HCT116 (cell line): ENCODE measurements at regions not wholly inside any gene's neighbourhood (a gene's known extent, or its start where the extent isn't known, plus 50 kb on each side); places are given as distances from the start of the nearest gene placed in this dataset.

Experiments
- ATAC-seq: fragments of 200-7000 bp; cut with Tn5 transposase; 2 replicates; pipeline ENCODE4 v1.9.1; 2020; ENCODE audit warnings: mild to moderate bottlenecking, moderate library complexity
- BruUV-seq: library from RNA; stranded (reverse); fragments of 400-500 nt; replicated peaks from 2 replicates; lab custom pipeline; 2021; lab: Mats Ljungman, UMichigan
- CTCF ChIA-PET: fragments of 300-600 bp; sonication (Branson Sonifier 250); formaldehyde crosslinking; loops from one replicate; lab custom pipeline; 2021; ENCODE audit warnings: antibody characterized with exemption; lab: Charles Lee
- POLR2A ChIA-PET: fragments of 300-600, 350-600 bp; sonication (Branson Sonifier 250); formaldehyde crosslinking; loops from one replicate; lab custom pipeline; 2021; ENCODE audit warnings: antibody characterized with exemption; lab: Charles Lee
- RAD21 ChIA-PET, 2 experiments: fragments of 300-600 bp; sonication (Branson Sonifier 250); formaldehyde crosslinking; loops; one replicate each; lab custom pipeline; 2023; ENCODE audit warnings: low total read pairs in 2 of 2; ENCODE audit not compliant: uncharacterized antibody in 2 of 2, unreplicated experiment in 2 of 2, low non-redundant PET in 1 of 2; lab: Charles Lee
- DNase-seq: peaks from one replicate; pipeline ENCODE4 v3.0.0-alpha.2; 2010; ENCODE audit warnings: low read depth, low spot score
- H2AFZ ChIP-seq: fragments of 200-600 bp; shearing (Covaris generic), sonication (generic); 2 replicates; pipeline ENCODE4 v1.6.1; 2017; ENCODE audit warnings: low read depth, mixed run types, mixed read lengths, antibody characterized with exemption, low read length; ENCODE audit not compliant: poor library complexity, severe bottlenecking
- H3K27ac ChIP-seq: 2 replicates; pipeline ENCODE4 v1.5.1; 2012; ENCODE audit warnings: low read depth, low read length
- H3K27me3 ChIP-seq: fragments of 200-600 bp; sonication (generic); 2 replicates; pipeline ENCODE4 v1.6.1; 2016; ENCODE audit warnings: mixed run types, low read length, mixed read lengths; ENCODE audit not compliant: insufficient read depth
- H3K36me3 ChIP-seq, 2 experiments: fragments of 200-500 bp in 1 of 2; fragments of 200-600 bp in 1 of 2; sonication (Bioruptor generic) in 1 of 2; sonication (generic) in 1 of 2; 2 replicates each; pipeline versions ENCODE4 v1.5.1 to v1.6.1; 2014 to 2016; ENCODE audit warnings: low read length in 2 of 2, inconsistent platforms in 1 of 2, mixed read lengths in 1 of 2, mixed run types in 1 of 2; ENCODE audit not compliant: insufficient read depth in 2 of 2, control insufficient read depth in 1 of 2
- H3K4me1 ChIP-seq, 2 experiments: fragments of 200-600 bp in 1 of 2; sonication (generic) in 1 of 2; 2 replicates each; pipeline versions ENCODE4 v1.5.1 to v1.6.1; 2012 to 2017; ENCODE audit warnings: low read length in 2 of 2, inconsistent platforms in 1 of 2, mild to moderate bottlenecking in 1 of 2, mixed read lengths in 1 of 2, mixed run types in 1 of 2, moderate library complexity in 1 of 2; ENCODE audit not compliant: insufficient read depth in 2 of 2, control insufficient read depth in 1 of 2
- H3K4me2 ChIP-seq: fragments of 200-600 bp; sonication (generic); 2 replicates; pipeline ENCODE4 v1.6.1; 2017; ENCODE audit warnings: mixed run types, low read length, mixed read lengths
- H3K4me3 ChIP-seq, 2 experiments: fragments of 200-600 bp in 1 of 2; sonication (generic) in 1 of 2; replicated peaks in 1 of 2; 2 replicates each; pipeline ENCODE4 v1.5.1; 2011 to 2016; ENCODE audit warnings: low read length in 2 of 2, control low read depth in 1 of 2, low read depth in 1 of 2, mild to moderate bottlenecking in 1 of 2, mixed read lengths in 1 of 2, mixed run types in 1 of 2
- H3K79me2 ChIP-seq: fragments of 200-600 bp; sonication (generic); 2 replicates; pipeline ENCODE4 v1.6.1; 2017; ENCODE audit warnings: mild to moderate bottlenecking, mixed run types, low read length, moderate library complexity, mixed read lengths; ENCODE audit not compliant: insufficient read depth
- H3K9ac ChIP-seq: fragments of 200-600 bp; sonication (generic); 2 replicates; pipeline ENCODE4 v1.6.1; 2016; ENCODE audit warnings: low read length, mixed read lengths
- H3K9me2 ChIP-seq: fragments of 200-600 bp; sonication (generic), shearing (Covaris generic); 2 replicates; pipeline ENCODE4 v1.6.1; 2017; ENCODE audit warnings: mixed run types, mild to moderate bottlenecking, moderate library complexity; ENCODE audit not compliant: insufficient read depth
- H3K9me3 ChIP-seq, 2 experiments: fragments of 200-500 bp in 1 of 2; fragments of 200-600 bp in 1 of 2; sonication (Bioruptor generic) in 1 of 2; sonication (generic) in 1 of 2; 2 replicates each; pipeline ENCODE4 v1.6.1; 2014 to 2017; ENCODE audit warnings: low read length in 2 of 2, mixed read lengths in 2 of 2, inconsistent platforms in 1 of 2, low read depth in 1 of 2, mild to moderate bottlenecking in 1 of 2, mixed run types in 1 of 2, moderate library complexity in 1 of 2; ENCODE audit not compliant: control insufficient read depth in 1 of 2, insufficient read depth in 1 of 2
- H4K20me1 ChIP-seq: fragments of 200-600 bp; sonication (generic), shearing (Covaris generic); 2 replicates; pipeline ENCODE4 v1.6.1; 2017; ENCODE audit warnings: mixed run types, mild to moderate bottlenecking, moderate library complexity; ENCODE audit not compliant: insufficient read depth
- ATF3 ChIP-seq: IDR thresholded peaks from 2 replicates; pipeline ENCODE4 v1.6.1; 2012
- CBX3 ChIP-seq: IDR thresholded peaks from 2 replicates; pipeline ENCODE4 v1.6.1; 2012; ENCODE audit warnings: low read depth
- EGR1 ChIP-seq: IDR thresholded peaks from 2 replicates; pipeline ENCODE4 v1.6.1; 2012; ENCODE audit warnings: low read depth
- ELF1 ChIP-seq: IDR thresholded peaks from 2 replicates; pipeline ENCODE4 v1.6.1; 2012; ENCODE audit warnings: low read depth, borderline replicate concordance
- EZH2 ChIP-seq: fragments of 200-600 bp; sonication (generic); IDR thresholded peaks from 2 replicates; pipeline ENCODE4 v1.6.1; 2017; ENCODE audit warnings: antibody characterized with exemption, mixed run types
- JUND ChIP-seq: IDR thresholded peaks from 2 replicates; pipeline ENCODE4 v1.6.1; 2012
- MAX ChIP-seq: IDR thresholded peaks from 2 replicates; pipeline ENCODE4 v1.6.1; 2012
- POLR2A ChIP-seq: IDR thresholded peaks from 2 replicates; pipeline ENCODE4 v1.7.0; 2011; ENCODE audit warnings: borderline replicate concordance; ENCODE audit not compliant: insufficient read depth, insufficient read length; ENCODE audit errors: extremely low read depth
- POLR2AphosphoS5 ChIP-seq: IDR thresholded peaks from 2 replicates; pipeline ENCODE4 v1.6.1; 2011; ENCODE audit warnings: mild to moderate bottlenecking, low read depth, low read length, moderate library complexity
- RAD21 ChIP-seq: IDR thresholded peaks from 2 replicates; pipeline ENCODE4 v1.6.1; 2012; ENCODE audit warnings: low read depth, mild to moderate bottlenecking
- TCF7L2 ChIP-seq: IDR thresholded peaks from 2 replicates; pipeline ENCODE4 v1.7.0; 2011; ENCODE audit warnings: borderline replicate concordance, inconsistent platforms; ENCODE audit not compliant: insufficient read depth, insufficient read length; ENCODE audit errors: extremely low read depth
- YY1 ChIP-seq: IDR thresholded peaks from 2 replicates; pipeline ENCODE4 v1.6.1; 2011; ENCODE audit warnings: low read length, low read depth, moderate library complexity, mild to moderate bottlenecking; ENCODE audit not compliant: insufficient replicate concordance; ENCODE audit errors: extremely low read depth
- ZBTB33 ChIP-seq: IDR thresholded peaks from 2 replicates; pipeline ENCODE4 v1.6.1; 2011; ENCODE audit warnings: mild to moderate bottlenecking, low read length, moderate library complexity; ENCODE audit not compliant: insufficient replicate concordance; ENCODE audit errors: extremely low read depth
- ZNF274 ChIP-seq: fragments of 200-500 bp; sonication (Bioruptor generic); IDR thresholded peaks from 2 replicates; pipeline ENCODE4 v1.6.1; 2014; ENCODE audit warnings: mild to moderate bottlenecking, low read depth, low read length, inconsistent platforms
- intact Hi-C: fragments of 100-400 bp; cut with micrococcal nuclease; formaldehyde crosslinking; loops from 2 replicates; pipeline ENCODE4 v1.10.0; 2022

- intact Hi-C loops: no loop called here
- RAD21 ChIA-PET: no interaction called here
- no peak for TF ChIP-seq MAX
Observed at GRCh38 chr5:19370655-19371386, 617.2 kb downstream of the CDH18 start.

GRCh38 chr5:19388391-19388790 lies 599.6 kb downstream of the CDH18 start:
- Histone ChIP-seq H3K27me3 (no peaks in the 10 kb centered on the region), H3K79me2 (no peaks in the 10 kb centered on the region), H2AFZ (no peak overlapping the region), H3K4me2 (no peak overlapping the region), H3K9ac (no peak overlapping the region), H3K4me3 (no peak overlapping the region), H3K27ac (no peak overlapping the region), H3K4me1 (no peaks in the 10 kb centered on the region), H4K20me1 (no peaks in the 10 kb centered on the region), H3K9me2 (no peaks in the 10 kb centered on the region), H3K9me3 (peaks cover 3 to 5% of the 10 kb centered on the region in 2 experiments; a peak in 2 of 4 replicates), H3K36me3 (no peaks in the 10 kb centered on the region)
- ATAC-seq: no peak
- CTCF ChIA-PET: no interaction called here
- POLR2A ChIA-PET: no interaction called here
- DNase-seq: no peak
- no peak for TF ChIP-seq YY1
- no peak for TF ChIP-seq CBX3
- no peak for TF ChIP-seq ZNF274
- no peak for TF ChIP-seq ATF3
- no peak for TF ChIP-seq ZBTB33
- TF ChIP-seq EZH2: no peak
- no peak for TF ChIP-seq TCF7L2
- TF ChIP-seq POLR2A: no peak
- no peak for TF ChIP-seq EGR1
- TF ChIP-seq RAD21: no peak
- no peak for TF ChIP-seq ELF1
- TF ChIP-seq POLR2AphosphoS5: no peak
- no peak for TF ChIP-seq JUND
- RAD21 ChIA-PET: no interaction called here
- intact Hi-C loops: no loop called here
- no TSS peak for BruUV-seq

More at GRCh38 chr5:19370655-19371386, 617.2 kb downstream of the CDH18 start:
- Histone ChIP-seq H3K4me1 (no peaks in the 10 kb centered on the region), H3K79me2 (no peaks in the 10 kb centered on the region), H3K9ac (no peak overlapping the region), H3K27me3 (no peaks in the 10 kb centered on the region), H3K9me3 (peaks cover 6 to 8% of the 10 kb centered on the region in 2 experiments; a peak in 2 of 4 replicates), H3K36me3 (no peaks in the 10 kb centered on the region), H3K9me2 (no peaks in the 10 kb centered on the region), H3K4me2 (no peak overlapping the region), H2AFZ (no peak overlapping the region), H3K27ac (no peak overlapping the region), H3K4me3 (no peak overlapping the region), H4K20me1 (no peaks in the 10 kb centered on the region)
- BruUV-seq: no TSS peak
- no peak for DNase-seq
- ATAC-seq: no peak
- ChIA-PET CTCF (no interaction called here), POLR2A (no interaction called here)
